H9 (cell line): ENCODE measurements at regions not wholly inside any gene's neighbourhood (a gene's known extent, or its start where the extent isn't known, plus 50 kb on each side); places are given as distances from the start of the nearest gene placed in this dataset.

ENCODE experiments used
- DNase-seq: peaks from one replicate; pipeline ENCODE4 v3.0.0-alpha.2; 2017
- H2AFZ ChIP-seq: one replicate; pipeline ENCODE4 v1.6.1; 2013; ENCODE audit warnings: mild to moderate bottlenecking, low read length, control low read depth, moderate library complexity
- H2AK5ac ChIP-seq: 2 replicates; pipeline ENCODE4 v1.6.1; 2013; ENCODE audit warnings: low read length, control low read depth, mixed read lengths; ENCODE audit not compliant: insufficient read length
- H2BK120ac ChIP-seq: one replicate; pipeline ENCODE4 v1.6.1; 2013; ENCODE audit warnings: low read depth, mild to moderate bottlenecking, low read length, control low read depth, inconsistent platforms; ENCODE audit not compliant: poor library complexity, severe bottlenecking
- H2BK12ac ChIP-seq: 2 replicates; pipeline ENCODE4 v1.6.1; 2013; ENCODE audit warnings: low read length, control low read depth, mixed read lengths, low read depth; ENCODE audit not compliant: insufficient read length
- H2BK15ac ChIP-seq: 2 replicates; pipeline ENCODE4 v1.6.1; 2013; ENCODE audit warnings: low read depth, low read length, control low read depth
- H2BK20ac ChIP-seq: one replicate; pipeline ENCODE4 v1.6.1; 2013; ENCODE audit warnings: low read depth, mild to moderate bottlenecking, low read length, control low read depth, inconsistent platforms; ENCODE audit not compliant: poor library complexity, severe bottlenecking
- H2BK5ac ChIP-seq: 2 replicates; pipeline ENCODE4 v1.6.1; 2013; ENCODE audit warnings: low read length, control low read depth, mixed read lengths; ENCODE audit not compliant: insufficient read length
- H3K14ac ChIP-seq: 2 replicates; pipeline ENCODE4 v1.6.1; 2013; ENCODE audit warnings: low read length, control low read depth; ENCODE audit not compliant: insufficient read depth
- H3K18ac ChIP-seq: 2 replicates; pipeline ENCODE4 v1.6.1; 2013; ENCODE audit warnings: low read depth, mild to moderate bottlenecking, mixed read lengths, low read length, control low read depth; ENCODE audit not compliant: insufficient read length
- H3K23ac ChIP-seq: 2 replicates; pipeline ENCODE4 v1.6.1; 2013; ENCODE audit warnings: low read length, control low read depth, mixed read lengths, low read depth; ENCODE audit not compliant: insufficient read length
- H3K23me2 ChIP-seq: 2 replicates; pipeline ENCODE4 v1.6.1; 2013; ENCODE audit warnings: low read depth, mild to moderate bottlenecking, mixed read lengths, low read length, control low read depth; ENCODE audit not compliant: insufficient read length, poor library complexity, severe bottlenecking
- H3K27ac ChIP-seq: 2 replicates; pipeline ENCODE4 v1.5.1; 2013; ENCODE audit warnings: low read length, control low read depth, mixed read lengths, low read depth; ENCODE audit not compliant: insufficient read length
- H3K27me3 ChIP-seq: 2 replicates; pipeline ENCODE4 v1.6.1; 2013; ENCODE audit warnings: low read length, control low read depth, inconsistent platforms; ENCODE audit not compliant: insufficient read depth
- H3K4ac ChIP-seq: 2 replicates; pipeline ENCODE4 v1.6.1; 2013; ENCODE audit warnings: low read depth, mild to moderate bottlenecking, control low read depth, inconsistent platforms, low read length, moderate library complexity
- H3K4me1 ChIP-seq: 2 replicates; pipeline ENCODE4 v1.6.1; 2013; ENCODE audit warnings: low read length, control low read depth, inconsistent platforms; ENCODE audit not compliant: insufficient read depth
- H3K4me2 ChIP-seq: 2 replicates; pipeline ENCODE4 v1.6.1; 2013; ENCODE audit warnings: low read length, control low read depth, mixed read lengths; ENCODE audit not compliant: insufficient read length, insufficient read depth
- H3K56ac ChIP-seq: 2 replicates; pipeline ENCODE4 v1.6.1; 2013; ENCODE audit warnings: low read depth, mild to moderate bottlenecking, mixed read lengths, low read length, control low read depth; ENCODE audit not compliant: insufficient read length
- H3K79me1 ChIP-seq: 2 replicates; pipeline ENCODE4 v1.6.1; 2013; ENCODE audit warnings: low read depth, mild to moderate bottlenecking, moderate library complexity, low read length, control low read depth, inconsistent platforms; ENCODE audit not compliant: insufficient read depth, poor library complexity, severe bottlenecking
- H3K79me2 ChIP-seq: 2 replicates; pipeline ENCODE4 v1.6.1; 2013; ENCODE audit warnings: low read length, control low read depth, inconsistent platforms; ENCODE audit not compliant: insufficient read depth
- H3K9ac ChIP-seq: 2 replicates; pipeline ENCODE4 v1.6.1; 2013; ENCODE audit warnings: low read length, control low read depth, mixed read lengths; ENCODE audit not compliant: insufficient read length; ENCODE audit errors: extremely low read depth
- H3K9me3 ChIP-seq: one replicate; pipeline ENCODE4 v1.6.1; 2013; ENCODE audit warnings: low read depth, low read length, inconsistent platforms; ENCODE audit not compliant: control insufficient read depth
- H3T11ph ChIP-seq: one replicate; pipeline ENCODE4 v1.6.1; 2013; ENCODE audit warnings: mild to moderate bottlenecking, low read length, control low read depth, inconsistent platforms
- H4K20me1 ChIP-seq: one replicate; pipeline ENCODE4 v1.6.1; 2013; ENCODE audit not compliant: control insufficient read depth, insufficient read length, insufficient read depth
- H4K5ac ChIP-seq: 2 replicates; pipeline ENCODE4 v1.6.1; 2013; ENCODE audit warnings: low read depth, mild to moderate bottlenecking, mixed read lengths, low read length, control low read depth; ENCODE audit not compliant: insufficient read length
- H4K8ac ChIP-seq: replicated peaks from 2 replicates; pipeline ENCODE4 v1.6.1; 2013; ENCODE audit warnings: low read length, control low read depth, mixed read lengths, low read depth; ENCODE audit not compliant: insufficient read length
- H4K91ac ChIP-seq: 2 replicates; pipeline ENCODE4 v1.6.1; 2013; ENCODE audit warnings: low read depth, mild to moderate bottlenecking, moderate library complexity, mixed read lengths, low read length, control low read depth; ENCODE audit not compliant: insufficient read length
- H3K27ac Mint-ChIP-seq, 3 experiments: 2 replicates in 2 of 3; 3 replicates in 1 of 3; pipeline ENCODE4 v1.8.0; 2020 to 2021; ENCODE audit warnings: mixed read lengths in 3 of 3, mild to moderate bottlenecking in 1 of 3, moderate library complexity in 1 of 3
- H3K27me3 Mint-ChIP-seq: 2 replicates; pipeline ENCODE4 v1.8.0; 2021; ENCODE audit warnings: low read depth, mild to moderate bottlenecking, moderate library complexity, mixed read lengths
- H3K36me3 Mint-ChIP-seq, 3 experiments: 2 replicates in 2 of 3; 3 replicates in 1 of 3; pipeline ENCODE4 v1.8.0; 2020 to 2021; ENCODE audit warnings: low read depth in 3 of 3, mixed read lengths in 3 of 3; ENCODE audit not compliant: insufficient read depth in 1 of 3
- H3K4me1 Mint-ChIP-seq, 2 experiments: 2 replicates each; pipeline ENCODE4 v1.8.0; 2020; ENCODE audit warnings: mixed read lengths in 2 of 2
- H3K4me3 Mint-ChIP-seq, 2 experiments: 2 replicates in 1 of 2; 3 replicates in 1 of 2; pipeline ENCODE4 v1.8.0; 2020 to 2021; ENCODE audit warnings: mild to moderate bottlenecking in 2 of 2, mixed read lengths in 2 of 2, moderate library complexity in 1 of 2
- H3K9me3 Mint-ChIP-seq, 2 experiments: 2 replicates in 1 of 2; 3 replicates in 1 of 2; pipeline ENCODE4 v1.8.0; 2020; ENCODE audit warnings: mild to moderate bottlenecking in 2 of 2, mixed read lengths in 2 of 2, moderate library complexity in 1 of 2
- WGBS: extraction: QIAGEN DNeasy Blood & Tissue Kit; methylation state at CpG from one replicate; pipeline ENCODE4 v1.1.7; 2013; ENCODE audit warnings: missing lambda C conversion rate, low lambda C conversion rate, mixed read lengths; ENCODE audit not compliant: insufficient read length; ENCODE audit errors: extremely low coverage; 5-methylcytosine and 5-hydroxymethylcytosine counted together
- TF ChIP-seq, protein P1 (sequence below): fragments of 200-600 bp; sonication (generic); conservative IDR thresholded peaks from 3 replicates; pipeline ENCODE4 v1.8.0; 2021; ENCODE audit warnings: antibody characterized with exemption, mild to moderate bottlenecking

DNA sequence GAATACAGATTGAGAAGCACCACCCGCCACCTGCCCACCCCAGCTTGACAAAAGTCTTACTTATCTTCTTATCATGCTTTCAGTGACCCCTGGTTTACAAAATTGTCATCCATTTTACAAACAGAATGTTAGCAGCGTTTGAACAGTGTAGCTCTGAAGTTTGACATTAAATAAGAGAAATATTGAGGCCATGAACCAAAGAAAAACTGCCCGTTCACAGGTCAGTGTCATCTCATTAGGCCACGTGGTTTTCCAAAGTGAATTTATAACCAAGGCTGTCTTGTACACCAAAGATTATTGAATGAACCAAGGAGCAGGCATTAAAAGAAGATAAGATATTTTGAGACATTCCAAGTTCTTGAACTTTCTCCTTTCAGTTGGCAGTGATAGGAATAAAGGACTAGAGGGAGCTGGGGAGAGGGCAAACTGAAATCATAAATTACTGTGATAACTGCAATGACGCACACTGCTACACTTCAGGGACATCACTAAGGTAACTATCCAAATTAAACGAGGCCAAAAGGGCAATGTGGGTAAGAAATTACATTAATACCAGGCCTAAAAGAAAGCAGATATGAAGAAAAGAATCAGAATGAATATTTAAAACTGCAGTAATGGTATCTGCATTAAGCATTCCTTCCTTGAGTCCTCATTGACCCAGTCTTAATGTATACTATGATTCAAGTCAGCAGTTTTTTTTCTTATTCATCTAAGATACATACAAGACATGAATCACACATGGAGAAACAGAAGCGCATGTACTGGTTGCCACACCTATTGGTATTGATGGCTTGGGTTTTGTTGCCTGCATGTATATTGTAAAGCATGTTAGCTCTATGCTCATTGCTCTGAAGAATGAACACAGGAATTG, 159.8 kb upstream of the ARG1 start:
- TF ChIP-seq, protein P1, sequence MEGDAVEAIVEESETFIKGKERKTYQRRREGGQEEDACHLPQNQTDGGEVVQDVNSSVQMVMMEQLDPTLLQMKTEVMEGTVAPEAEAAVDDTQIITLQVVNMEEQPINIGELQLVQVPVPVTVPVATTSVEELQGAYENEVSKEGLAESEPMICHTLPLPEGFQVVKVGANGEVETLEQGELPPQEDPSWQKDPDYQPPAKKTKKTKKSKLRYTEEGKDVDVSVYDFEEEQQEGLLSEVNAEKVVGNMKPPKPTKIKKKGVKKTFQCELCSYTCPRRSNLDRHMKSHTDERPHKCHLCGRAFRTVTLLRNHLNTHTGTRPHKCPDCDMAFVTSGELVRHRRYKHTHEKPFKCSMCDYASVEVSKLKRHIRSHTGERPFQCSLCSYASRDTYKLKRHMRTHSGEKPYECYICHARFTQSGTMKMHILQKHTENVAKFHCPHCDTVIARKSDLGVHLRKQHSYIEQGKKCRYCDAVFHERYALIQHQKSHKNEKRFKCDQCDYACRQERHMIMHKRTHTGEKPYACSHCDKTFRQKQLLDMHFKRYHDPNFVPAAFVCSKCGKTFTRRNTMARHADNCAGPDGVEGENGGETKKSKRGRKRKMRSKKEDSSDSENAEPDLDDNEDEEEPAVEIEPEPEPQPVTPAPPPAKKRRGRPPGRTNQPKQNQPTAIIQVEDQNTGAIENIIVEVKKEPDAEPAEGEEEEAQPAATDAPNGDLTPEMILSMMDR: no peak
- H3K27me3 ChIP-seq: no peaks in the 10 kb centered on the region
- H4K20me1 ChIP-seq: no peaks in the 10 kb centered on the region
- WGBS: no CpG with 5 or more reads among the region's 7 CpGs
- H3K4me2 ChIP-seq: no peak overlapping the region
- no peaks in the 10 kb centered on the region for H3K9me3 ChIP-seq
- H4K5ac ChIP-seq: no peak overlapping the region
- H2AFZ ChIP-seq: no peak overlapping the region
- no peaks in the 10 kb centered on the region for H3K79me1 ChIP-seq
- H3K27ac ChIP-seq: no peak overlapping the region
- no peak overlapping the region for H2BK12ac ChIP-seq
- no peaks in the 10 kb centered on the region for H3K23me2 ChIP-seq
- no peak overlapping the region for H2BK20ac ChIP-seq
- H2AK5ac ChIP-seq: no peak overlapping the region
- H3K36me3 Mint-ChIP-seq: peaks cover 0 to 3% (median 2%) of the 10 kb centered on the region in 3 experiments; a peak in 2 of 7 replicates
- no peaks in the 10 kb centered on the region for H3K79me2 ChIP-seq
- no peak overlapping the region for H3K9ac ChIP-seq
- no peak for DNase-seq
- H3K4me3 Mint-ChIP-seq: no peak overlapping the region
- no peaks in the 10 kb centered on the region for H3K27me3 Mint-ChIP-seq
- no peak overlapping the region for H2BK15ac ChIP-seq
- no peaks in the 10 kb centered on the region for H3K4me1 Mint-ChIP-seq
- H3K27ac Mint-ChIP-seq: no peak overlapping the region
- no peak overlapping the region for H4K91ac ChIP-seq
- H3K4me1 ChIP-seq: no peaks in the 10 kb centered on the region
- H3K23ac ChIP-seq: no peak overlapping the region
- H3K56ac ChIP-seq: no peak overlapping the region
- H3K4ac ChIP-seq: no peak overlapping the region
- no peak overlapping the region for H3T11ph ChIP-seq
- no peak overlapping the region for H3K14ac ChIP-seq
- no peak overlapping the region for H2BK5ac ChIP-seq
- H2BK120ac ChIP-seq: no peak overlapping the region
- H4K8ac ChIP-seq: no peak overlapping the region
- peaks cover 3 to 4% of the 10 kb centered on the region in 2 experiments; a peak in 3 of 5 replicates for H3K9me3 Mint-ChIP-seq
- H3K18ac ChIP-seq: no peak overlapping the region
